Vagina (tissue), 2 donors: ENCODE measurements at regions not wholly inside any gene's neighbourhood (a gene's known extent, or its start where the extent isn't known, plus 50 kb on each side); places are given as distances from the start of the nearest gene placed in this dataset.

Experiments used
- CTCF ChIP-seq, 3 experiments: fragments of 450-650 bp in 2 of 3; fragments of 200-600 bp in 1 of 3; sonication (generic) in 1 of 3; IDR thresholded peaks; one replicate each; pipeline ENCODE4 v1.5.1; 2017 to 2019; ENCODE audit warnings: antibody characterized with exemption in 3 of 3, mild to moderate bottlenecking in 2 of 3, moderate library complexity in 2 of 3
- POLR2A ChIP-seq, 2 donors: fragments of 450-650 bp; IDR thresholded peaks; one replicate each; pipeline ENCODE4 v1.6.1; 2017; ENCODE audit warnings: antibody characterized with exemption in 2 of 2, mild to moderate bottlenecking in 2 of 2, moderate library complexity in 2 of 2
- POLR2AphosphoS5 ChIP-seq, 2 donors: sonication (generic); formaldehyde crosslinking; IDR thresholded peaks; one replicate each; pipeline ENCODE4 v1.9.0; 2017; ENCODE audit warnings: antibody characterized with exemption in 2 of 2, mild to moderate bottlenecking in 2 of 2, low read depth in 1 of 2; ENCODE audit not compliant: insufficient read depth in 1 of 2

GRCh38 chr2:36178384-36178783, 177.2 kb upstream of the CRIM1 start:
- no peak for TF ChIP-seq POLR2AphosphoS5 (IDR thresholded peaks at IDR 0.05; ENCODE audit: insufficient read depth in 1 of 2, low read depth in 1 of 2)
- no peak for TF ChIP-seq CTCF (IDR thresholded peaks at IDR 0.05)
- TF ChIP-seq POLR2A (IDR thresholded peaks at IDR 0.05): no peak
